Neutrophil (primary cell): ENCODE measurements at regions not wholly inside any gene's neighbourhood (a gene's known extent, or its start where the extent isn't known, plus 50 kb on each side); places are given as distances from the start of the nearest gene placed in this dataset.

Source experiments
- H3K27ac ChIP-seq: fragments of 200-600 bp; sonication (generic); 2 replicates; pipeline ENCODE4 v1.5.1; 2016; ENCODE audit warnings: mild to moderate bottlenecking, moderate library complexity
- H3K27me3 ChIP-seq: fragments of 200-600 bp; sonication (generic); 2 replicates; pipeline ENCODE4 v1.6.0; 2016; ENCODE audit warnings: mild to moderate bottlenecking
- H3K36me3 ChIP-seq: fragments of 200-600 bp; sonication (generic); 2 replicates; pipeline ENCODE4 v1.5.1; 2017
- H3K4me1 ChIP-seq, 2 experiments: fragments of 200-600 bp in 1 of 2; sonication (generic) in 1 of 2; 1 replicate in 1 of 2; 2 replicates in 1 of 2; pipeline versions ENCODE4 v1.5.1 to v1.6.1; 2013 to 2016; ENCODE audit warnings: low read depth in 1 of 2, low read length in 1 of 2, mild to moderate bottlenecking in 1 of 2, moderate library complexity in 1 of 2; ENCODE audit not compliant: control insufficient read depth in 1 of 2, insufficient read depth in 1 of 2
- H3K4me3 ChIP-seq, 2 experiments: fragments of 200-600 bp in 1 of 2; sonication (generic) in 1 of 2; 1 replicate in 1 of 2; 2 replicates in 1 of 2; pipeline ENCODE4 v1.5.1; 2013 to 2016; ENCODE audit warnings: low read depth in 1 of 2, low read length in 1 of 2, mild to moderate bottlenecking in 1 of 2, moderate library complexity in 1 of 2
- H3K9me3 ChIP-seq: fragments of 200-600 bp; sonication (generic); 2 replicates; pipeline ENCODE4 v1.5.1; 2016
- CTCF ChIP-seq: fragments of 200-600 bp; sonication (generic); IDR thresholded peaks from 2 replicates; pipeline ENCODE4 v1.5.1; 2016; ENCODE audit warnings: antibody characterized with exemption

- H3K4me1 ChIP-seq = no peaks in the 10 kb centered on the region
- no peaks in the 10 kb centered on the region for H3K27me3 ChIP-seq
- no peak overlapping the region for H3K4me3 ChIP-seq
- no peak for TF ChIP-seq CTCF
- no peak overlapping the region for H3K27ac ChIP-seq
- no peaks in the 10 kb centered on the region for H3K9me3 ChIP-seq
- no peaks in the 10 kb centered on the region for H3K36me3 ChIP-seq
These were observed 279.2 kb upstream of the PRR20A start for GRCh38 chr13:56861476-56861875.

- Histone ChIP-seq H3K27me3 (no peaks in the 10 kb centered on the region), H3K4me3 (no peak overlapping the region), H3K4me1 (no peaks in the 10 kb centered on the region), H3K27ac (no peak overlapping the region), H3K9me3 (no peaks in the 10 kb centered on the region), H3K36me3 (no peaks in the 10 kb centered on the region)
- no peak for TF ChIP-seq CTCF
These were observed 276.3 kb upstream of the PRR20A start for GRCh38 chr13:56864451-56864850.

- no peaks in the 10 kb centered on the region for H3K27me3 ChIP-seq
- H3K4me3 ChIP-seq = no peak overlapping the region
- H3K36me3 ChIP-seq = no peaks in the 10 kb centered on the region
- H3K9me3 ChIP-seq = no peaks in the 10 kb centered on the region
- H3K27ac ChIP-seq = no peak overlapping the region
- no peak for TF ChIP-seq CTCF
- no peaks in the 10 kb centered on the region for H3K4me1 ChIP-seq
These were observed 275.3 kb upstream of the PRR20A start for GRCh38 chr13:56865416-56865815.

GRCh38 chr13:56869671-56870070 lies 271.0 kb upstream of the PRR20A start:
- Histone ChIP-seq H3K27me3 (no peaks in the 10 kb centered on the region), H3K4me1 (no peaks in the 10 kb centered on the region), H3K36me3 (no peaks in the 10 kb centered on the region), H3K4me3 (no peak overlapping the region), H3K9me3 (no peaks in the 10 kb centered on the region), H3K27ac (no peak overlapping the region)
- no peak for TF ChIP-seq CTCF

- no peak for TF ChIP-seq CTCF
- Histone ChIP-seq H3K36me3 (no peaks in the 10 kb centered on the region), H3K9me3 (no peaks in the 10 kb centered on the region)
These were observed 254.3 kb upstream of the PRR20A start for GRCh38 chr13:56886398-56886797.

GRCh38 chr13:56888455-56888854 lies 252.3 kb upstream of the PRR20A start:
- no peak overlapping the region for H3K27ac ChIP-seq
- no peaks in the 10 kb centered on the region for H3K4me1 ChIP-seq
- H3K36me3 ChIP-seq = no peaks in the 10 kb centered on the region

More at GRCh38 chr13:56886398-56886797, 254.3 kb upstream of the PRR20A start:
- Histone ChIP-seq H3K4me1 (no peaks in the 10 kb centered on the region), H3K27me3 (no peaks in the 10 kb centered on the region), H3K27ac (no peak overlapping the region), H3K4me3 (no peak overlapping the region)

More at GRCh38 chr13:56888455-56888854, 252.3 kb upstream of the PRR20A start:
- H3K9me3 ChIP-seq = no peaks in the 10 kb centered on the region
- H3K4me3 ChIP-seq = no peak overlapping the region
- TF ChIP-seq CTCF = no peak
- no peaks in the 10 kb centered on the region for H3K27me3 ChIP-seq
